Thyroid gland (tissue), 4 donors: ENCODE measurements at regions not wholly inside any gene's neighbourhood (a gene's known extent, or its start where the extent isn't known, plus 50 kb on each side); places are given as distances from the start of the nearest gene placed in this dataset.

Experiments used
- POLR2A ChIP-seq, 2 donors: fragments of 450-650 bp; IDR thresholded peaks; one replicate each; pipeline ENCODE4 v1.6.1; 2017; ENCODE audit warnings: antibody characterized with exemption in 2 of 2, mild to moderate bottlenecking in 2 of 2, moderate library complexity in 1 of 2
- TF ChIP-seq, protein P1 (sequence below), 6 experiments: fragments of 200-600 bp in 3 of 6; fragments of 450-650 bp in 3 of 6; sonication (generic) in 3 of 6; IDR thresholded peaks; one replicate each; pipeline ENCODE4 v1.5.1; 2016 to 2019; ENCODE audit warnings: antibody characterized with exemption in 6 of 6, mild to moderate bottlenecking in 2 of 6, inconsistent platforms in 1 of 6, moderate library complexity in 1 of 6

DNA sequence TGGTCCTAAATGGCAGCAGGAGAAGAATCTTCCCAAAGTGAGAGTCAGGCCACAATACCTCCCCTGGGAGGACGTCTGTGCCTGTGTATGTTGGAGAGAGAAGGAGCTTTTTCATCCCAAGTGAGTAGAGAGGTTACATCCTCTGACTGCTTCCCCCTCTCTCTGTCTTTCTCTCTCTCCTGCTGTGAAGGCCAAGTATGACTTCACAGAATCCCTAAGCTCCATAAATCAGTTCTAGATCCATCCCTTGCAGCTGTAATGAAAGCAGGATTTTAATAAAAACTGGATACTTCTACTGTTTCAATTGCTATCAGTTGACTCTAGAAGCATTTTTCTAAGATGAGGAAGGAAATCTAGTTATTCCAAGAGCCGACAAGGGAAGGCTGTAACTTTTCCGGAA, 389.1 kb upstream of the PROK2 start:
- TF ChIP-seq, protein P1, sequence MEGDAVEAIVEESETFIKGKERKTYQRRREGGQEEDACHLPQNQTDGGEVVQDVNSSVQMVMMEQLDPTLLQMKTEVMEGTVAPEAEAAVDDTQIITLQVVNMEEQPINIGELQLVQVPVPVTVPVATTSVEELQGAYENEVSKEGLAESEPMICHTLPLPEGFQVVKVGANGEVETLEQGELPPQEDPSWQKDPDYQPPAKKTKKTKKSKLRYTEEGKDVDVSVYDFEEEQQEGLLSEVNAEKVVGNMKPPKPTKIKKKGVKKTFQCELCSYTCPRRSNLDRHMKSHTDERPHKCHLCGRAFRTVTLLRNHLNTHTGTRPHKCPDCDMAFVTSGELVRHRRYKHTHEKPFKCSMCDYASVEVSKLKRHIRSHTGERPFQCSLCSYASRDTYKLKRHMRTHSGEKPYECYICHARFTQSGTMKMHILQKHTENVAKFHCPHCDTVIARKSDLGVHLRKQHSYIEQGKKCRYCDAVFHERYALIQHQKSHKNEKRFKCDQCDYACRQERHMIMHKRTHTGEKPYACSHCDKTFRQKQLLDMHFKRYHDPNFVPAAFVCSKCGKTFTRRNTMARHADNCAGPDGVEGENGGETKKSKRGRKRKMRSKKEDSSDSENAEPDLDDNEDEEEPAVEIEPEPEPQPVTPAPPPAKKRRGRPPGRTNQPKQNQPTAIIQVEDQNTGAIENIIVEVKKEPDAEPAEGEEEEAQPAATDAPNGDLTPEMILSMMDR (IDR thresholded peaks at IDR 0.05) = no peak
- no peak for TF ChIP-seq POLR2A (IDR thresholded peaks at IDR 0.05)
